IMR-90 (cell line): ENCODE measurements at regions not wholly inside any gene's neighbourhood (a gene's known extent, or its start where the extent isn't known, plus 50 kb on each side); places are given as distances from the start of the nearest gene placed in this dataset.

ENCODE experiments used
- ATAC-seq: fragments of 200-7000 bp; cut with Tn5 transposase; 2 replicates; pipeline ENCODE4 v1.9.1; 2020; ENCODE audit warnings: low read depth, mild to moderate bottlenecking, moderate library complexity
- BruUV-seq: library from RNA; stranded (reverse); fragments of 400-500 nt; replicated peaks from 2 replicates; lab custom pipeline; 2021; lab: Mats Ljungman, UMichigan
- CTCF ChIA-PET: fragments of 300-600 bp; formaldehyde crosslinking; extraction: SDS; loops from one replicate; lab custom pipeline; 2021; ENCODE audit warnings: antibody characterized with exemption; lab: Yijun Ruan, JAX
- POLR2A ChIA-PET: fragments of 300-600 bp; sonication (Branson Sonifier 250); formaldehyde crosslinking; loops from one replicate; lab custom pipeline; 2022; ENCODE audit warnings: antibody characterized with exemption; ENCODE audit not compliant: unreplicated experiment; lab: Charles Lee
- DNase-seq: peaks from one replicate; pipeline ENCODE4 v3.0.0; 2013
- H2AFZ ChIP-seq: replicated peaks from 2 replicates; pipeline ENCODE3; 2013; ENCODE audit warnings: low read length, mild to moderate bottlenecking; ENCODE audit not compliant: poor library complexity
- H2AK5ac ChIP-seq: 2 replicates; pipeline ENCODE4 v1.6.1; 2013; ENCODE audit warnings: low read depth, low read length, inconsistent platforms
- H2AK9ac ChIP-seq: replicated peaks from 2 replicates; pipeline ENCODE3; 2013; ENCODE audit warnings: mild to moderate bottlenecking, low read depth, low read length, moderate library complexity; ENCODE audit not compliant: poor library complexity
- H2BK120ac ChIP-seq: 2 replicates; pipeline ENCODE4 v1.6.1; 2013; ENCODE audit warnings: low read depth, low read length, inconsistent platforms
- H2BK15ac ChIP-seq: 3 replicates; pipeline ENCODE4 v1.6.1; 2013; ENCODE audit warnings: low read depth, low read length, inconsistent platforms
- H2BK20ac ChIP-seq: 2 replicates; pipeline ENCODE4 v1.6.1; 2013; ENCODE audit warnings: low read depth, mild to moderate bottlenecking, inconsistent platforms, low read length, moderate library complexity
- H2BK5ac ChIP-seq: 2 replicates; pipeline ENCODE4 v1.6.1; 2013; ENCODE audit warnings: mild to moderate bottlenecking, low read depth, low read length, inconsistent platforms; ENCODE audit not compliant: poor library complexity, severe bottlenecking
- H3K14ac ChIP-seq: replicated peaks from 2 replicates; pipeline ENCODE4 v1.6.1; 2013; ENCODE audit warnings: low read depth, low read length, inconsistent platforms
- H3K18ac ChIP-seq: 2 replicates; pipeline ENCODE4 v1.6.1; 2013; ENCODE audit warnings: low read depth, low read length, control low read depth
- H3K23ac ChIP-seq: 2 replicates; pipeline ENCODE4 v1.6.1; 2013; ENCODE audit warnings: low read depth, low read length, inconsistent platforms
- H3K27ac ChIP-seq: 2 replicates; pipeline ENCODE4 v1.5.1; 2013; ENCODE audit warnings: mild to moderate bottlenecking, control low read depth, low read length; ENCODE audit not compliant: insufficient read depth
- H3K27me3 ChIP-seq: 2 replicates; pipeline ENCODE4 v1.6.1; 2013; ENCODE audit warnings: low read length; ENCODE audit not compliant: control insufficient read depth, insufficient read depth
- H3K36me3 ChIP-seq: 2 replicates; pipeline ENCODE4 v1.6.1; 2013; ENCODE audit warnings: low read length, mixed read lengths; ENCODE audit not compliant: control insufficient read depth, insufficient read depth
- H3K4ac ChIP-seq: 2 replicates; pipeline ENCODE4 v1.6.1; 2013; ENCODE audit warnings: low read depth, low read length, inconsistent platforms
- H3K4me1 ChIP-seq: 2 replicates; pipeline ENCODE4 v1.6.1; 2013; ENCODE audit warnings: low read length, mixed read lengths; ENCODE audit not compliant: control insufficient read depth, insufficient read depth
- H3K4me2 ChIP-seq: 2 replicates; pipeline ENCODE4 v1.6.1; 2013; ENCODE audit warnings: low read depth, mild to moderate bottlenecking, control low read depth, low read length, moderate library complexity
- H3K4me3 ChIP-seq: 2 replicates; pipeline ENCODE4 v1.5.1; 2013; ENCODE audit warnings: low read depth, mild to moderate bottlenecking, control low read depth, low read length, moderate library complexity; ENCODE audit not compliant: insufficient read depth
- H3K56ac ChIP-seq: 2 replicates; pipeline ENCODE4 v1.6.1; 2013; ENCODE audit warnings: low read length, inconsistent platforms; ENCODE audit not compliant: insufficient read depth; ENCODE audit errors: extremely low read depth
- H3K79me1 ChIP-seq, 2 experiments: 2 replicates each; pipeline ENCODE4 v1.6.1; 2013; ENCODE audit warnings: low read length in 2 of 2, inconsistent platforms in 1 of 2, low read depth in 1 of 2
- H3K9ac ChIP-seq: 2 replicates; pipeline ENCODE4 v1.6.1; 2013; ENCODE audit warnings: low read depth, low read length, control low read depth
- H3K9me1 ChIP-seq: 2 replicates; pipeline ENCODE4 v1.6.1; 2013; ENCODE audit warnings: low read length, inconsistent platforms; ENCODE audit not compliant: insufficient read depth
- H3K9me3 ChIP-seq: 2 replicates; pipeline ENCODE4 v1.6.1; 2013; ENCODE audit warnings: low read length; ENCODE audit not compliant: control insufficient read depth, insufficient read depth
- H4K20me1 ChIP-seq: 2 replicates; pipeline ENCODE4 v1.6.1; 2013; ENCODE audit warnings: low read length, inconsistent platforms; ENCODE audit not compliant: insufficient read depth
- H4K5ac ChIP-seq: 2 replicates; pipeline ENCODE4 v1.6.1; 2013; ENCODE audit warnings: mild to moderate bottlenecking, low read depth, low read length, control low read depth
- H4K8ac ChIP-seq, 2 experiments: 2 replicates each; pipeline ENCODE4 v1.6.1; 2013; ENCODE audit warnings: low read depth in 2 of 2, low read length in 2 of 2, control low read depth in 1 of 2, inconsistent platforms in 1 of 2
- H4K91ac ChIP-seq: 2 replicates; pipeline ENCODE4 v1.6.1; 2013; ENCODE audit warnings: low read depth, low read length, inconsistent platforms; ENCODE audit not compliant: insufficient read depth
- BHLHE40 ChIP-seq: fragments of 150-350 bp; IDR thresholded peaks from 2 replicates; pipeline ENCODE4 v1.6.1; 2016; ENCODE audit warnings: mild to moderate bottlenecking, low read depth, low read length
- CEBPB ChIP-seq: IDR thresholded peaks from 2 replicates; pipeline ENCODE4 v1.6.1; 2012; ENCODE audit warnings: low read depth, low read length, improper control_type of control experiment
- CTCF ChIP-seq: conservative IDR thresholded peaks from 2 replicates; pipeline ENCODE4 v1.5.1; 2012; ENCODE audit warnings: mild to moderate bottlenecking, low read depth, low read length, improper control_type of control experiment
- ELK1 ChIP-seq: fragments of 150-350 bp; IDR thresholded peaks from 2 replicates; pipeline ENCODE4 v1.6.1; 2016; ENCODE audit warnings: low read depth, mild to moderate bottlenecking, low read length, moderate library complexity, borderline replicate concordance
- FOS ChIP-seq: fragments of 150-350 bp; IDR thresholded peaks from 2 replicates; pipeline ENCODE4 v1.6.1; 2016; ENCODE audit warnings: low read depth, low read length
- MXI1 ChIP-seq: IDR thresholded peaks from 2 replicates; pipeline ENCODE4 v1.6.1; 2012; ENCODE audit warnings: low read depth, mild to moderate bottlenecking, low read length, moderate library complexity, borderline replicate concordance
- POLR2A ChIP-seq: IDR thresholded peaks from 2 replicates; pipeline ENCODE4 v1.6.1; 2012; ENCODE audit warnings: mild to moderate bottlenecking, low read depth, low read length
- RAD21 ChIP-seq: IDR thresholded peaks from 2 replicates; pipeline ENCODE4 v1.6.1; 2012; ENCODE audit warnings: low read length, improper control_type of control experiment
- RCOR1 ChIP-seq: IDR thresholded peaks from 2 replicates; pipeline ENCODE4 v1.6.1; 2012; ENCODE audit warnings: mild to moderate bottlenecking, low read length, improper control_type of control experiment; ENCODE audit not compliant: insufficient replicate concordance
- SMC3 ChIP-seq: fragments of 150-350 bp; IDR thresholded peaks from 2 replicates; pipeline ENCODE4 v1.6.1; 2016; ENCODE audit warnings: low read depth, mild to moderate bottlenecking, antibody characterized with exemption, low read length, moderate library complexity
- USF2 ChIP-seq: fragments of 150-350 bp; IDR thresholded peaks from 2 replicates; pipeline ENCODE4 v1.6.1; 2017; ENCODE audit warnings: mild to moderate bottlenecking, antibody characterized with exemption, low read length, low read depth
- WGBS, 2 experiments: methylation state at CpG; one replicate each; pipeline versions ENCODE4 v1.1.5 to v1.1.7; 2013; ENCODE audit warnings: missing lambda C conversion rate in 2 of 2; ENCODE audit not compliant: insufficient read length in 1 of 2; ENCODE audit errors: extremely low coverage in 2 of 2; 5-methylcytosine and 5-hydroxymethylcytosine counted together
- dilution Hi-C: fragments of 300-500 bp; cut with HindIII; formaldehyde crosslinking; loops from one replicate; pipeline ENCODE4 v1.14.3; 2018; ENCODE audit warnings: low sequenced_read_pairs; ENCODE audit not compliant: unreplicated experiment
- in situ Hi-C: fragments of 300-500 bp; cut with MboI; formaldehyde crosslinking; loops from 3 replicates; pipeline ENCODE4 v1.14.3; 2019; ENCODE audit warnings: low sequenced_read_pairs, inconsistent platforms, mixed read lengths
- intact Hi-C: fragments of 100-400 bp; cut with micrococcal nuclease; formaldehyde crosslinking; loops from 2 replicates; pipeline ENCODE4 v1.10.0; 2022

GRCh38 chr1:14297356-14297755 is 301.1 kb upstream of the KAZN start:
- Histone ChIP-seq H3K9ac (no peak overlapping the region), H3K14ac (no peak overlapping the region), H3K4me3 (no peak overlapping the region), H2AFZ (no peak overlapping the region), H3K36me3 (no peaks in the 10 kb centered on the region), H4K20me1 (no peaks in the 10 kb centered on the region), H2BK120ac (no peak overlapping the region), H3K27ac (no peak overlapping the region), H4K91ac (no peak overlapping the region), H2AK9ac (no peak overlapping the region), H2BK5ac (no peak overlapping the region), H4K8ac (no peak overlapping the region), H3K9me1 (no peaks in the 10 kb centered on the region), H2AK5ac (no peak overlapping the region), H2BK20ac (no peak overlapping the region), H3K9me3 (peaks cover 7% of the 10 kb centered on the region; the same call in 1 of the 2 replicates), H3K4me1 (no peaks in the 10 kb centered on the region), H3K18ac (no peak overlapping the region), H3K4ac (no peak overlapping the region), H3K23ac (no peak overlapping the region), H3K27me3 (no peaks in the 10 kb centered on the region; the same call in 1 of the 2 replicates), H2BK15ac (no peak overlapping the region), H3K79me1 (no peaks in the 10 kb centered on the region), H3K56ac (no peak overlapping the region), H3K4me2 (no peak overlapping the region), H4K5ac (no peak overlapping the region)
- in situ Hi-C loops: no loop called here
- 40% methylated on average over 1 of the region's 3 CpGs; no CpG with 5 or more reads in 1 of the 2 experiments for WGBS, 2 experiments
- ATAC-seq (no peak), DNase-seq (no peak)
- TF ChIP-seq FOS (no peak), CTCF (no peak), RAD21 (no peak), BHLHE40 (no peak), RCOR1 (no peak), ELK1 (no peak), SMC3 (no peak), CEBPB (no peak), USF2 (no peak), POLR2A (no peak), MXI1 (no peak)
- dilution Hi-C loops: no loop called here
- ChIA-PET CTCF (no interaction called here), POLR2A (no interaction called here)
- BruUV-seq: no TSS peak
- intact Hi-C loops: no loop called here
